IMR-90 (cell line): ENCODE measurements at regions not wholly inside any gene's neighbourhood (a gene's known extent, or its start where the extent isn't known, plus 50 kb on each side); places are given as distances from the start of the nearest gene placed in this dataset.

Experiments used
- ATAC-seq: fragments of 200-7000 bp; cut with Tn5 transposase; 2 replicates; pipeline ENCODE4 v1.9.1; 2020; ENCODE audit warnings: low read depth, mild to moderate bottlenecking, moderate library complexity
- BruUV-seq: library from RNA; stranded (reverse); fragments of 400-500 nt; replicated peaks from 2 replicates; lab custom pipeline; 2021; lab: Mats Ljungman, UMichigan
- CTCF ChIA-PET: fragments of 300-600 bp; formaldehyde crosslinking; extraction: SDS; loops from one replicate; lab custom pipeline; 2021; ENCODE audit warnings: antibody characterized with exemption; lab: Yijun Ruan, JAX
- POLR2A ChIA-PET: fragments of 300-600 bp; sonication (Branson Sonifier 250); formaldehyde crosslinking; loops from one replicate; lab custom pipeline; 2022; ENCODE audit warnings: antibody characterized with exemption; ENCODE audit not compliant: unreplicated experiment; lab: Charles Lee
- DNase-seq: peaks from one replicate; pipeline ENCODE4 v3.0.0; 2013
- H2AFZ ChIP-seq: replicated peaks from 2 replicates; pipeline ENCODE3; 2013; ENCODE audit warnings: low read length, mild to moderate bottlenecking; ENCODE audit not compliant: poor library complexity
- H2AK5ac ChIP-seq: 2 replicates; pipeline ENCODE4 v1.6.1; 2013; ENCODE audit warnings: low read depth, low read length, inconsistent platforms
- H2AK9ac ChIP-seq: replicated peaks from 2 replicates; pipeline ENCODE3; 2013; ENCODE audit warnings: mild to moderate bottlenecking, low read depth, low read length, moderate library complexity; ENCODE audit not compliant: poor library complexity
- H2BK120ac ChIP-seq: 2 replicates; pipeline ENCODE4 v1.6.1; 2013; ENCODE audit warnings: low read depth, low read length, inconsistent platforms
- H2BK15ac ChIP-seq: 3 replicates; pipeline ENCODE4 v1.6.1; 2013; ENCODE audit warnings: low read depth, low read length, inconsistent platforms
- H2BK20ac ChIP-seq: 2 replicates; pipeline ENCODE4 v1.6.1; 2013; ENCODE audit warnings: low read depth, mild to moderate bottlenecking, inconsistent platforms, low read length, moderate library complexity
- H2BK5ac ChIP-seq: 2 replicates; pipeline ENCODE4 v1.6.1; 2013; ENCODE audit warnings: mild to moderate bottlenecking, low read depth, low read length, inconsistent platforms; ENCODE audit not compliant: poor library complexity, severe bottlenecking
- H3K14ac ChIP-seq: replicated peaks from 2 replicates; pipeline ENCODE4 v1.6.1; 2013; ENCODE audit warnings: low read depth, low read length, inconsistent platforms
- H3K18ac ChIP-seq: 2 replicates; pipeline ENCODE4 v1.6.1; 2013; ENCODE audit warnings: low read depth, low read length, control low read depth
- H3K23ac ChIP-seq: 2 replicates; pipeline ENCODE4 v1.6.1; 2013; ENCODE audit warnings: low read depth, low read length, inconsistent platforms
- H3K27ac ChIP-seq: 2 replicates; pipeline ENCODE4 v1.5.1; 2013; ENCODE audit warnings: mild to moderate bottlenecking, control low read depth, low read length; ENCODE audit not compliant: insufficient read depth
- H3K27me3 ChIP-seq: 2 replicates; pipeline ENCODE4 v1.6.1; 2013; ENCODE audit warnings: low read length; ENCODE audit not compliant: control insufficient read depth, insufficient read depth
- H3K36me3 ChIP-seq: 2 replicates; pipeline ENCODE4 v1.6.1; 2013; ENCODE audit warnings: low read length, mixed read lengths; ENCODE audit not compliant: control insufficient read depth, insufficient read depth
- H3K4ac ChIP-seq: 2 replicates; pipeline ENCODE4 v1.6.1; 2013; ENCODE audit warnings: low read depth, low read length, inconsistent platforms
- H3K4me1 ChIP-seq: 2 replicates; pipeline ENCODE4 v1.6.1; 2013; ENCODE audit warnings: low read length, mixed read lengths; ENCODE audit not compliant: control insufficient read depth, insufficient read depth
- H3K4me2 ChIP-seq: 2 replicates; pipeline ENCODE4 v1.6.1; 2013; ENCODE audit warnings: low read depth, mild to moderate bottlenecking, control low read depth, low read length, moderate library complexity
- H3K4me3 ChIP-seq: 2 replicates; pipeline ENCODE4 v1.5.1; 2013; ENCODE audit warnings: low read depth, mild to moderate bottlenecking, control low read depth, low read length, moderate library complexity; ENCODE audit not compliant: insufficient read depth
- H3K56ac ChIP-seq: 2 replicates; pipeline ENCODE4 v1.6.1; 2013; ENCODE audit warnings: low read length, inconsistent platforms; ENCODE audit not compliant: insufficient read depth; ENCODE audit errors: extremely low read depth
- H3K79me1 ChIP-seq, 2 experiments: 2 replicates each; pipeline ENCODE4 v1.6.1; 2013; ENCODE audit warnings: low read length in 2 of 2, inconsistent platforms in 1 of 2, low read depth in 1 of 2
- H3K9ac ChIP-seq: 2 replicates; pipeline ENCODE4 v1.6.1; 2013; ENCODE audit warnings: low read depth, low read length, control low read depth
- H3K9me1 ChIP-seq: 2 replicates; pipeline ENCODE4 v1.6.1; 2013; ENCODE audit warnings: low read length, inconsistent platforms; ENCODE audit not compliant: insufficient read depth
- H3K9me3 ChIP-seq: 2 replicates; pipeline ENCODE4 v1.6.1; 2013; ENCODE audit warnings: low read length; ENCODE audit not compliant: control insufficient read depth, insufficient read depth
- H4K20me1 ChIP-seq: 2 replicates; pipeline ENCODE4 v1.6.1; 2013; ENCODE audit warnings: low read length, inconsistent platforms; ENCODE audit not compliant: insufficient read depth
- H4K5ac ChIP-seq: 2 replicates; pipeline ENCODE4 v1.6.1; 2013; ENCODE audit warnings: mild to moderate bottlenecking, low read depth, low read length, control low read depth
- H4K8ac ChIP-seq, 2 experiments: 2 replicates each; pipeline ENCODE4 v1.6.1; 2013; ENCODE audit warnings: low read depth in 2 of 2, low read length in 2 of 2, control low read depth in 1 of 2, inconsistent platforms in 1 of 2
- H4K91ac ChIP-seq: 2 replicates; pipeline ENCODE4 v1.6.1; 2013; ENCODE audit warnings: low read depth, low read length, inconsistent platforms; ENCODE audit not compliant: insufficient read depth
- BHLHE40 ChIP-seq: fragments of 150-350 bp; IDR thresholded peaks from 2 replicates; pipeline ENCODE4 v1.6.1; 2016; ENCODE audit warnings: mild to moderate bottlenecking, low read depth, low read length
- CEBPB ChIP-seq: IDR thresholded peaks from 2 replicates; pipeline ENCODE4 v1.6.1; 2012; ENCODE audit warnings: low read depth, low read length, improper control_type of control experiment
- MAFK ChIP-seq: IDR thresholded peaks from 2 replicates; pipeline ENCODE4 v1.6.1; 2012; ENCODE audit warnings: low read depth, low read length, improper control_type of control experiment
- NFE2L2 ChIP-seq: fragments of 150-350 bp; IDR thresholded peaks from 2 replicates; pipeline ENCODE4 v1.6.1; 2016; ENCODE audit warnings: low read depth, mild to moderate bottlenecking, low read length
- POLR2A ChIP-seq: IDR thresholded peaks from 2 replicates; pipeline ENCODE4 v1.6.1; 2012; ENCODE audit warnings: mild to moderate bottlenecking, low read depth, low read length
- RAD21 ChIP-seq: IDR thresholded peaks from 2 replicates; pipeline ENCODE4 v1.6.1; 2012; ENCODE audit warnings: low read length, improper control_type of control experiment
- RCOR1 ChIP-seq: IDR thresholded peaks from 2 replicates; pipeline ENCODE4 v1.6.1; 2012; ENCODE audit warnings: mild to moderate bottlenecking, low read length, improper control_type of control experiment; ENCODE audit not compliant: insufficient replicate concordance
- RFX5 ChIP-seq: IDR thresholded peaks from 2 replicates; pipeline ENCODE4 v1.8.0; 2012; ENCODE audit warnings: low read depth, mild to moderate bottlenecking, low read length, moderate library complexity
- SMC3 ChIP-seq: fragments of 150-350 bp; IDR thresholded peaks from 2 replicates; pipeline ENCODE4 v1.6.1; 2016; ENCODE audit warnings: low read depth, mild to moderate bottlenecking, antibody characterized with exemption, low read length, moderate library complexity
- WGBS, 2 experiments: methylation state at CpG; one replicate each; pipeline versions ENCODE4 v1.1.5 to v1.1.7; 2013; ENCODE audit warnings: missing lambda C conversion rate in 2 of 2; ENCODE audit not compliant: insufficient read length in 1 of 2; ENCODE audit errors: extremely low coverage in 2 of 2; 5-methylcytosine and 5-hydroxymethylcytosine counted together
- dilution Hi-C: fragments of 300-500 bp; cut with HindIII; formaldehyde crosslinking; loops from one replicate; pipeline ENCODE4 v1.14.3; 2018; ENCODE audit warnings: low sequenced_read_pairs; ENCODE audit not compliant: unreplicated experiment
- in situ Hi-C: fragments of 300-500 bp; cut with MboI; formaldehyde crosslinking; loops from 3 replicates; pipeline ENCODE4 v1.14.3; 2019; ENCODE audit warnings: low sequenced_read_pairs, inconsistent platforms, mixed read lengths
- intact Hi-C: fragments of 100-400 bp; cut with micrococcal nuclease; formaldehyde crosslinking; loops from 2 replicates; pipeline ENCODE4 v1.10.0; 2022
- TF ChIP-seq, protein P1 (sequence below): fragments of 150-350 bp; IDR thresholded peaks from 2 replicates; pipeline ENCODE4 v1.6.1; 2016; ENCODE audit warnings: low read depth, mild to moderate bottlenecking, low read length, moderate library complexity, borderline replicate concordance
- TF ChIP-seq, protein P2 (sequence below): fragments of 150-350 bp; IDR thresholded peaks from 2 replicates; pipeline ENCODE4 v1.6.1; 2017; ENCODE audit warnings: mild to moderate bottlenecking, antibody characterized with exemption, low read length, low read depth
- TF ChIP-seq, protein P3 (sequence below): conservative IDR thresholded peaks from 2 replicates; pipeline ENCODE4 v1.5.1; 2012; ENCODE audit warnings: mild to moderate bottlenecking, low read depth, low read length, improper control_type of control experiment

DNA sequence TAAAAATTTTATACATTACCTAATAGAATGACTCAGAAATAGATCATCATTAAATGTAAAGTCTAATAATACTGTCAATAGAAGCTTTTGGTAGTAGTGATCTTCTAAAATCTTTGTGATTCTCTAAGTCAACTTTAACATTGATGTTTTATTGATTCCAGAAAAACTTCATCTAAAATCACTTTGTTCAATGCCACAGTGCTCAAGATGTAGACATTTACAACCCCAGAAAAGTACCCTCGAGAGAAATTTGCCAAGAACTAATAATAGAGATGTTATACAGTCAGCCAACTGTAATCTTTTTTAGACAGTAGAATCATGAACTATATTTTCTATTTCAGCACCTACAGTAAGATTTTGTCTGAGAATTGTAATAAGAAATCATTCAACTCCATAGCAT lies 369.2 kb upstream of the AKR1E2 start:
- H2AK9ac ChIP-seq: no peak overlapping the region
- in situ Hi-C loops (no loop called here), dilution Hi-C loops (no loop called here), intact Hi-C loops (no loop called here)
- no peak overlapping the region for H3K23ac ChIP-seq
- H3K27ac ChIP-seq: no peak overlapping the region
- H3K4me2 ChIP-seq: no peak overlapping the region
- H2AFZ ChIP-seq: no peak overlapping the region
- DNase-seq (no peak), ATAC-seq (no peak)
- H3K9me1 ChIP-seq: no peaks in the 10 kb centered on the region
- no peak overlapping the region for H2BK5ac ChIP-seq
- no peak overlapping the region for H4K5ac ChIP-seq
- H3K9me3 ChIP-seq: no peaks in the 10 kb centered on the region
- no peak overlapping the region for H2BK15ac ChIP-seq
- no peak overlapping the region for H3K56ac ChIP-seq
- H2BK120ac ChIP-seq: no peak overlapping the region
- BruUV-seq: no TSS peak
- H4K20me1 ChIP-seq: no peaks in the 10 kb centered on the region
- no peak overlapping the region for H2AK5ac ChIP-seq
- ChIA-PET POLR2A (no interaction called here), CTCF (no interaction called here)
- no peak overlapping the region for H3K4ac ChIP-seq
- no peak overlapping the region for H3K4me3 ChIP-seq
- no peaks in the 10 kb centered on the region for H3K27me3 ChIP-seq
- no peaks in the 10 kb centered on the region for H3K4me1 ChIP-seq
- no peaks in the 10 kb centered on the region for H3K79me1 ChIP-seq
- H4K8ac ChIP-seq: no peak overlapping the region
- H3K14ac ChIP-seq: no peak overlapping the region
- TF ChIP-seq MAFK (no peak), RCOR1 (no peak), BHLHE40 (no peak), CEBPB (no peak), NFE2L2 (no peak), SMC3 (no peak), RAD21 (no peak), RFX5 (no peak), POLR2A (no peak)
- TF ChIP-seq, protein P1, sequence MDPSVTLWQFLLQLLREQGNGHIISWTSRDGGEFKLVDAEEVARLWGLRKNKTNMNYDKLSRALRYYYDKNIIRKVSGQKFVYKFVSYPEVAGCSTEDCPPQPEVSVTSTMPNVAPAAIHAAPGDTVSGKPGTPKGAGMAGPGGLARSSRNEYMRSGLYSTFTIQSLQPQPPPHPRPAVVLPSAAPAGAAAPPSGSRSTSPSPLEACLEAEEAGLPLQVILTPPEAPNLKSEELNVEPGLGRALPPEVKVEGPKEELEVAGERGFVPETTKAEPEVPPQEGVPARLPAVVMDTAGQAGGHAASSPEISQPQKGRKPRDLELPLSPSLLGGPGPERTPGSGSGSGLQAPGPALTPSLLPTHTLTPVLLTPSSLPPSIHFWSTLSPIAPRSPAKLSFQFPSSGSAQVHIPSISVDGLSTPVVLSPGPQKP: no peak
- TF ChIP-seq, protein P2, sequence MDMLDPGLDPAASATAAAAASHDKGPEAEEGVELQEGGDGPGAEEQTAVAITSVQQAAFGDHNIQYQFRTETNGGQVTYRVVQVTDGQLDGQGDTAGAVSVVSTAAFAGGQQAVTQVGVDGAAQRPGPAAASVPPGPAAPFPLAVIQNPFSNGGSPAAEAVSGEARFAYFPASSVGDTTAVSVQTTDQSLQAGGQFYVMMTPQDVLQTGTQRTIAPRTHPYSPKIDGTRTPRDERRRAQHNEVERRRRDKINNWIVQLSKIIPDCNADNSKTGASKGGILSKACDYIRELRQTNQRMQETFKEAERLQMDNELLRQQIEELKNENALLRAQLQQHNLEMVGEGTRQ: no peak
- TF ChIP-seq, protein P3, sequence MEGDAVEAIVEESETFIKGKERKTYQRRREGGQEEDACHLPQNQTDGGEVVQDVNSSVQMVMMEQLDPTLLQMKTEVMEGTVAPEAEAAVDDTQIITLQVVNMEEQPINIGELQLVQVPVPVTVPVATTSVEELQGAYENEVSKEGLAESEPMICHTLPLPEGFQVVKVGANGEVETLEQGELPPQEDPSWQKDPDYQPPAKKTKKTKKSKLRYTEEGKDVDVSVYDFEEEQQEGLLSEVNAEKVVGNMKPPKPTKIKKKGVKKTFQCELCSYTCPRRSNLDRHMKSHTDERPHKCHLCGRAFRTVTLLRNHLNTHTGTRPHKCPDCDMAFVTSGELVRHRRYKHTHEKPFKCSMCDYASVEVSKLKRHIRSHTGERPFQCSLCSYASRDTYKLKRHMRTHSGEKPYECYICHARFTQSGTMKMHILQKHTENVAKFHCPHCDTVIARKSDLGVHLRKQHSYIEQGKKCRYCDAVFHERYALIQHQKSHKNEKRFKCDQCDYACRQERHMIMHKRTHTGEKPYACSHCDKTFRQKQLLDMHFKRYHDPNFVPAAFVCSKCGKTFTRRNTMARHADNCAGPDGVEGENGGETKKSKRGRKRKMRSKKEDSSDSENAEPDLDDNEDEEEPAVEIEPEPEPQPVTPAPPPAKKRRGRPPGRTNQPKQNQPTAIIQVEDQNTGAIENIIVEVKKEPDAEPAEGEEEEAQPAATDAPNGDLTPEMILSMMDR: no peak
- no peak overlapping the region for H4K91ac ChIP-seq
- H3K9ac ChIP-seq: no peak overlapping the region
- no CpG with 5 or more reads among the region's 1 CpG for WGBS, 2 experiments
- H3K18ac ChIP-seq: no peak overlapping the region
- H2BK20ac ChIP-seq: no peak overlapping the region
- no peaks in the 10 kb centered on the region for H3K36me3 ChIP-seq
